HEK293 (cell line): ENCODE measurements at regions not wholly inside any gene's neighbourhood (a gene's known extent, or its start where the extent isn't known, plus 50 kb on each side); places are given as distances from the start of the nearest gene placed in this dataset.

ENCODE experiments used
- CTCF ChIP-seq: fragments of 450-650 bp; formaldehyde crosslinking; IDR thresholded peaks from 2 replicates; pipeline ENCODE4 v1.5.1; 2016; ENCODE audit warnings: missing biosample characterization, missing genetic modification characterization
- HOXC10 ChIP-seq: sonication (generic); formaldehyde crosslinking; IDR thresholded peaks from 2 replicates; pipeline ENCODE4 v1.8.1; 2023; ENCODE audit warnings: mild to moderate bottlenecking, missing genetic modification reagents
- ZBTB8A ChIP-seq: fragments of 450-650 bp; formaldehyde crosslinking; IDR thresholded peaks from 2 replicates; pipeline ENCODE4 v1.5.1; 2016; ENCODE audit warnings: missing biosample characterization, missing genetic modification characterization
- ZNF174 ChIP-seq: fragments of 450-650 bp; formaldehyde crosslinking; IDR thresholded peaks from 2 replicates; pipeline ENCODE4 v1.5.0; 2017; ENCODE audit warnings: missing biosample characterization, mild to moderate bottlenecking, missing genetic modification characterization
- ZNF704 ChIP-seq: fragments of 450-650 bp; formaldehyde crosslinking; IDR thresholded peaks from 2 replicates; pipeline ENCODE4 v1.5.1; 2016; ENCODE audit warnings: missing biosample characterization, missing genetic modification characterization
- ZNF830 ChIP-seq: fragments of 450-650 bp; IDR thresholded peaks from 2 replicates; pipeline ENCODE4 v1.5.0; 2018; ENCODE audit warnings: missing biosample characterization, missing genetic modification characterization, low read depth, mild to moderate bottlenecking, moderate library complexity
- ZSCAN23 ChIP-seq: fragments of 450-650 bp; formaldehyde crosslinking; IDR thresholded peaks from 2 replicates; pipeline ENCODE4 v1.5.1; 2016; ENCODE audit warnings: missing biosample characterization, missing genetic modification characterization
- TF ChIP-seq, protein P1 (sequence below): fragments of 450-650 bp; formaldehyde crosslinking; IDR thresholded peaks from 2 replicates; pipeline ENCODE4 v1.5.1; 2016; ENCODE audit warnings: missing biosample characterization, missing genetic modification characterization
- TF ChIP-seq, protein P2 (sequence below): fragments of 450-650 bp; formaldehyde crosslinking; IDR thresholded peaks from 2 replicates; pipeline ENCODE4 v1.5.1; 2017; ENCODE audit warnings: missing biosample characterization, missing genetic modification characterization

GRCh38 chr5:109937951-109938350 is 248.2 kb downstream of the MAN2A1 start:
- TF ChIP-seq, protein P1, sequence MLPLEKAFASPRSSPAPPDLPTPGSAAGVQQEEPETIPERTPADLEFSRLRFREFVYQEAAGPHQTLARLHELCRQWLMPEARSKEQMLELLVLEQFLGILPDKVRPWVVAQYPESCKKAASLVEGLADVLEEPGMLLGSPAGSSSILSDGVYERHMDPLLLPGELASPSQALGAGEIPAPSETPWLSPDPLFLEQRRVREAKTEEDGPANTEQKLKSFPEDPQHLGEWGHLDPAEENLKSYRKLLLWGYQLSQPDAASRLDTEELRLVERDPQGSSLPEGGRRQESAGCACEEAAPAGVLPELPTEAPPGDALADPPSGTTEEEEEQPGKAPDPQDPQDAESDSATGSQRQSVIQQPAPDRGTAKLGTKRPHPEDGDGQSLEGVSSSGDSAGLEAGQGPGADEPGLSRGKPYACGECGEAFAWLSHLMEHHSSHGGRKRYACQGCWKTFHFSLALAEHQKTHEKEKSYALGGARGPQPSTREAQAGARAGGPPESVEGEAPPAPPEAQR (tag by site-specific recombination), result no peak
- TF ChIP-seq ZNF704 (tag by site-specific recombination) (no peak), CTCF (no peak), HOXC10 (CRISPR knock-in tag) (no peak), ZBTB8A (no peak), ZNF830 (tag by site-specific recombination) (no peak), ZNF174 (no peak), ZSCAN23 (tag by site-specific recombination) (no peak)
- TF ChIP-seq, protein P2, sequence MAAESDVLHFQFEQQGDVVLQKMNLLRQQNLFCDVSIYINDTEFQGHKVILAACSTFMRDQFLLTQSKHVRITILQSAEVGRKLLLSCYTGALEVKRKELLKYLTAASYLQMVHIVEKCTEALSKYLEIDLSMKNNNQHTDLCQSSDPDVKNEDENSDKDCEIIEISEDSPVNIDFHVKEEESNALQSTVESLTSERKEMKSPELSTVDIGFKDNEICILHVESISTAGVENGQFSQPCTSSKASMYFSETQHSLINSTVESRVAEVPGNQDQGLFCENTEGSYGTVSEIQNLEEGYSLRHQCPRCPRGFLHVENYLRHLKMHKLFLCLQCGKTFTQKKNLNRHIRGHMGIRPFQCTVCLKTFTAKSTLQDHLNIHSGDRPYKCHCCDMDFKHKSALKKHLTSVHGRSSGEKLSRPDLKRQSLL (tag by site-specific recombination), result no peak
